ENCODE measurements at regions not wholly inside any gene's neighbourhood (a gene's known extent, or its start where the extent isn't known, plus 50 kb on each side); places are given as distances from the start of the nearest gene placed in this dataset.

- BruUV-seq (replicated peaks), result no TSS peak
- Mint-ChIP-seq H3K4me3 (ENCODE audit: low read depth, unreplicated experiment) (no peak overlapping the region), H3K4me1 (ENCODE audit: low read depth, unreplicated experiment) (peaks cover 26% of the 10 kb centered on the region), H3K9me3 (ENCODE audit: low read depth, unreplicated experiment) (no peaks in the 10 kb centered on the region), H3K27me3 (ENCODE audit: unreplicated experiment) (no peaks in the 10 kb centered on the region), H3K36me3 (ENCODE audit: insufficient read depth, unreplicated experiment) (no peaks in the 10 kb centered on the region), H3K27ac (ENCODE audit: unreplicated experiment) (no peak overlapping the region)
- TF ChIP-seq CTCF (IDR thresholded peaks at IDR 0.05; ENCODE audit: unreplicated experiment), result no peak
- CTCF ChIA-PET, result no interaction called here
- DNase-seq, result no peak
- intact Hi-C loops (cut with micrococcal nuclease; ENCODE audit: unreplicated experiment), result no loop called here
These were observed 189.8 kb upstream of the FOXQ1 start for GRCh38 chr6:1122083-1122482.

- intact Hi-C loops (cut with micrococcal nuclease; ENCODE audit: unreplicated experiment), result no loop called here
- CTCF ChIA-PET, result no interaction called here
- H3K36me3 Mint-ChIP-seq (ENCODE audit: insufficient read depth, unreplicated experiment), result peaks cover 4% of the 10 kb centered on the region
- H3K27me3 Mint-ChIP-seq (ENCODE audit: unreplicated experiment), result no peaks in the 10 kb centered on the region
- DNase-seq, result no peak
- TF ChIP-seq CTCF (IDR thresholded peaks at IDR 0.05; ENCODE audit: unreplicated experiment), result no peak
- peaks cover 17% of the 10 kb centered on the region for H3K4me1 Mint-ChIP-seq (ENCODE audit: low read depth, unreplicated experiment)
- no peak overlapping the region for H3K4me3 Mint-ChIP-seq (ENCODE audit: low read depth, unreplicated experiment)
- peaks cover 2% of the 10 kb centered on the region for H3K9me3 Mint-ChIP-seq (ENCODE audit: low read depth, unreplicated experiment)
- H3K27ac Mint-ChIP-seq (ENCODE audit: unreplicated experiment), result no peak overlapping the region
- no TSS peak for BruUV-seq (replicated peaks)
These were observed 193.6 kb upstream of the FOXQ1 start for GRCh38 chr6:1118287-1118647.

- intact Hi-C loops (cut with micrococcal nuclease; ENCODE audit: unreplicated experiment), result no loop called here
- no peak overlapping the region for H3K27ac Mint-ChIP-seq (ENCODE audit: unreplicated experiment)
- no peaks in the 10 kb centered on the region for H3K27me3 Mint-ChIP-seq (ENCODE audit: unreplicated experiment)
- TF ChIP-seq CTCF (IDR thresholded peaks at IDR 0.05; ENCODE audit: unreplicated experiment), result no peak
- H3K4me3 Mint-ChIP-seq (ENCODE audit: low read depth, unreplicated experiment), result no peak overlapping the region
- CTCF ChIA-PET, result no interaction called here
- DNase-seq, result no peak
- H3K36me3 Mint-ChIP-seq (ENCODE audit: insufficient read depth, unreplicated experiment), result peaks cover 4% of the 10 kb centered on the region
- H3K9me3 Mint-ChIP-seq (ENCODE audit: low read depth, unreplicated experiment), result peaks cover 2% of the 10 kb centered on the region
- peaks cover 14% of the 10 kb centered on the region for H3K4me1 Mint-ChIP-seq (ENCODE audit: low read depth, unreplicated experiment)
- no TSS peak for BruUV-seq (replicated peaks)
These were observed 194.2 kb upstream of the FOXQ1 start for GRCh38 chr6:1117530-1118286.

- H3K36me3 Mint-ChIP-seq (ENCODE audit: insufficient read depth, unreplicated experiment), result peaks cover 4% of the 10 kb centered on the region
- no TSS peak for BruUV-seq (replicated peaks)
- no peak for DNase-seq
- CTCF ChIA-PET, result interaction anchor here (0.6 kb wide), 1 partner anchor 177 kb away, joined by 3 read pairs; no protein-coding TSS in a partner anchor
- intact Hi-C loops (cut with micrococcal nuclease; ENCODE audit: unreplicated experiment), result no loop called here
- no peak overlapping the region for H3K4me3 Mint-ChIP-seq (ENCODE audit: low read depth, unreplicated experiment)
- no peak for TF ChIP-seq CTCF (IDR thresholded peaks at IDR 0.05; ENCODE audit: unreplicated experiment)
- peaks cover 2% of the 10 kb centered on the region for H3K9me3 Mint-ChIP-seq (ENCODE audit: low read depth, unreplicated experiment)
- H3K27ac Mint-ChIP-seq (ENCODE audit: unreplicated experiment), result no peak overlapping the region
- H3K4me1 Mint-ChIP-seq (ENCODE audit: low read depth, unreplicated experiment), result peaks cover 20% of the 10 kb centered on the region
- H3K27me3 Mint-ChIP-seq (ENCODE audit: unreplicated experiment), result no peaks in the 10 kb centered on the region
These were observed 195.7 kb upstream of the FOXQ1 start for GRCh38 chr6:1116149-1116548.
